GM12878 (cell line): ENCODE measurements at regions not wholly inside any gene's neighbourhood (a gene's known extent, or its start where the extent isn't known, plus 50 kb on each side); places are given as distances from the start of the nearest gene placed in this dataset.

ENCODE experiments used
- ATAC-seq: fragments of 200-7000 bp; cut with Tn5 transposase; 3 replicates; pipeline ENCODE4 v1.9.1; 2020; ENCODE audit warnings: mild to moderate bottlenecking, moderate library complexity
- BruUV-seq: library from RNA; stranded (reverse); fragments of 400-500 nt; replicated peaks from 2 replicates; lab custom pipeline; 2021; lab: Mats Ljungman, UMichigan
- CTCF ChIA-PET: fragments of 300-600 bp; sonication (Branson Sonifier 250); formaldehyde crosslinking; extraction: SDS; loops from one replicate; lab custom pipeline; 2021; ENCODE audit warnings: inconsistent platforms; lab: Yijun Ruan, JAX
- POLR2A ChIA-PET: fragments of 350-600 bp; formaldehyde crosslinking; extraction: SDS; loops from one replicate; lab custom pipeline; 2021; ENCODE audit warnings: inconsistent platforms; lab: Charles Lee
- RAD21 ChIA-PET: fragments of 300-600 bp; sonication (Branson Sonifier 250); formaldehyde crosslinking; loops from one replicate; lab custom pipeline; 2023; ENCODE audit warnings: antibody characterized with exemption; ENCODE audit not compliant: unreplicated experiment; lab: Charles Lee
- SMC1A ChIA-PET: fragments of 300-600 bp; sonication (Branson Sonifier 250); formaldehyde crosslinking; loops from one replicate; lab custom pipeline; 2023; ENCODE audit not compliant: unreplicated experiment, uncharacterized antibody; lab: Charles Lee
- DNase-seq: peaks from one replicate; pipeline ENCODE4 v3.0.0-alpha.2; 2011; ENCODE audit warnings: low read depth, low spot score
- FAIRE-seq: peaks from 3 replicates; lab custom pipeline; 2011; peaks lifted over from hg19 to GRCh38; lab: Jason Lieb, UNC
- H2AFZ ChIP-seq: 2 replicates; pipeline ENCODE4 v1.6.0; 2011; ENCODE audit warnings: low read depth, low read length, control low read depth; ENCODE audit not compliant: control insufficient read depth
- H3K27ac ChIP-seq: 2 replicates; pipeline ENCODE4 v1.5.1; 2011; ENCODE audit warnings: control low read depth; ENCODE audit not compliant: control insufficient read depth, insufficient read depth
- H3K27me3 ChIP-seq, 2 experiments: replicated peaks in 1 of 2; 2 replicates each; pipeline versions ENCODE4 v1.6.0 to v1.6.1; 2011; ENCODE audit warnings: low read length in 1 of 2; ENCODE audit not compliant: control insufficient read depth in 2 of 2, insufficient read depth in 2 of 2
- H3K36me3 ChIP-seq, 2 experiments: 2 replicates each; pipeline ENCODE4 v1.5.1; 2011; ENCODE audit warnings: low read length in 1 of 2; ENCODE audit not compliant: control insufficient read depth in 2 of 2, insufficient read depth in 2 of 2
- H3K4me1 ChIP-seq: 2 replicates; pipeline ENCODE4 v1.6.1; 2011; ENCODE audit warnings: mild to moderate bottlenecking, low read length, moderate library complexity, mixed read lengths; ENCODE audit not compliant: control insufficient read depth, insufficient read depth
- H3K4me2 ChIP-seq: 2 replicates; pipeline ENCODE4 v1.6.0; 2011; ENCODE audit warnings: control low read depth; ENCODE audit not compliant: control insufficient read depth, insufficient read depth
- H3K4me3 ChIP-seq: fragments of 200-600 bp; sonication (generic); 2 replicates; pipeline ENCODE4 v1.5.1; 2016
- H3K79me2 ChIP-seq: 2 replicates; pipeline ENCODE4 v1.6.0; 2011; ENCODE audit warnings: low read length; ENCODE audit not compliant: control insufficient read depth, insufficient read depth
- H3K9ac ChIP-seq: 2 replicates; pipeline ENCODE4 v1.8.0; 2011; ENCODE audit warnings: low read length, control low read depth, mixed read lengths; ENCODE audit not compliant: control insufficient read depth, insufficient read depth
- H3K9me3 ChIP-seq: replicated peaks from 3 replicates; pipeline ENCODE4 v1.5.1; 2011; ENCODE audit warnings: mild to moderate bottlenecking, low read length; ENCODE audit not compliant: control insufficient read depth, insufficient read depth
- H4K20me1 ChIP-seq: 2 replicates; pipeline ENCODE4 v1.6.0; 2011; ENCODE audit not compliant: control insufficient read depth, insufficient read depth
- CHD4 ChIP-seq: fragments of 200-600 bp; sonication (generic); IDR thresholded peaks from 2 replicates; pipeline ENCODE4 v1.6.1; 2016; ENCODE audit warnings: mild to moderate bottlenecking
- FOXM1 ChIP-seq: IDR thresholded peaks from 2 replicates; pipeline ENCODE4 v1.6.1; 2012; ENCODE audit warnings: low read depth, mild to moderate bottlenecking, inconsistent platforms, low read length, moderate library complexity
- HDAC2 ChIP-seq: fragments of 200-600 bp; sonication (generic); IDR thresholded peaks from 2 replicates; pipeline ENCODE4 v1.6.1; 2017
- LARP7 ChIP-seq: fragments of 450-650 bp; IDR thresholded peaks from 2 replicates; pipeline ENCODE4 v1.6.1; 2017; ENCODE audit warnings: mild to moderate bottlenecking
- MEF2A ChIP-seq: IDR thresholded peaks from 2 replicates; pipeline ENCODE4 v1.6.1; 2011; ENCODE audit warnings: low read depth, mild to moderate bottlenecking, low read length, moderate library complexity; ENCODE audit not compliant: insufficient read depth
- MYC ChIP-seq: IDR thresholded peaks from 2 replicates; pipeline ENCODE4 v1.6.1; 2011; ENCODE audit warnings: mild to moderate bottlenecking, low read length, moderate library complexity, inconsistent platforms; ENCODE audit not compliant: insufficient read depth, insufficient replicate concordance, insufficient read length, severe bottlenecking
- NFYA ChIP-seq: IDR thresholded peaks from 2 replicates; pipeline ENCODE4 v1.6.1; 2011; ENCODE audit warnings: low read depth, mild to moderate bottlenecking, low read length, improper control_type of control experiment, borderline replicate concordance
- RELA ChIP-seq: fragments of 450-650 bp; IDR thresholded peaks from 2 replicates; pipeline ENCODE4 v1.8.0; 2014; ENCODE audit warnings: borderline replicate concordance; ENCODE audit not compliant: partially characterized antibody
- SMC3 ChIP-seq: IDR thresholded peaks from 2 replicates; pipeline ENCODE4 v1.6.1; 2011; ENCODE audit warnings: low read length, improper control_type of control experiment, borderline replicate concordance
- STAT3 ChIP-seq: IDR thresholded peaks from 2 replicates; pipeline ENCODE4 v1.6.1; 2011; ENCODE audit warnings: low read depth, low read length, improper control_type of control experiment
- TAF1 ChIP-seq: IDR thresholded peaks from 2 replicates; pipeline ENCODE4 v1.6.1; 2011; ENCODE audit warnings: mild to moderate bottlenecking, low read depth, low read length, borderline replicate concordance
- TARDBP ChIP-seq: IDR thresholded peaks from 2 replicates; pipeline ENCODE4 v1.6.1; 2016; ENCODE audit warnings: borderline replicate concordance
- WRNIP1 ChIP-seq: IDR thresholded peaks from 2 replicates; pipeline ENCODE4 v1.6.1; 2011; ENCODE audit warnings: low read depth, low read length, improper control_type of control experiment, borderline replicate concordance
- ZNF217 ChIP-seq: fragments of 450-650 bp; IDR thresholded peaks from 2 replicates; pipeline ENCODE4 v1.6.1; 2017; ENCODE audit warnings: antibody characterized with exemption, mild to moderate bottlenecking
- ZNF24 ChIP-seq: fragments of 450-650 bp; IDR thresholded peaks from 2 replicates; pipeline ENCODE4 v1.6.1; 2017; ENCODE audit warnings: antibody characterized with exemption, mild to moderate bottlenecking
- WGBS: methylation state at CpG from one replicate; pipeline ENCODE4 v1.1.6; 2016; ENCODE audit warnings: low lambda C conversion rate; ENCODE audit not compliant: insufficient replicate concordance, insufficient coverage; ENCODE audit errors: missing lambda C conversion rate; 5-methylcytosine and 5-hydroxymethylcytosine counted together
- in situ Hi-C: fragments of 300-500 bp; cut with MboI; formaldehyde crosslinking; loops from 9 replicates; pipeline ENCODE4 v1.14.3; 2018; ENCODE audit warnings: mixed read lengths
- intact Hi-C: fragments of 100-400 bp; cut with micrococcal nuclease; formaldehyde crosslinking; loops from one replicate; pipeline ENCODE4 v1.14.2; 2022; ENCODE audit not compliant: unreplicated experiment
- TF ChIP-seq, protein P1 (sequence below): fragments of 450-650 bp; formaldehyde crosslinking; IDR thresholded peaks from 2 replicates; pipeline ENCODE4 v1.5.0; 2022; ENCODE audit warnings: mild to moderate bottlenecking, missing genetic modification characterization
- TF ChIP-seq, protein P2 (sequence below): IDR thresholded peaks from 2 replicates; pipeline ENCODE4 v1.6.1; 2011; ENCODE audit warnings: borderline replicate concordance, low read depth, mild to moderate bottlenecking, moderate library complexity, low read length; ENCODE audit not compliant: insufficient read depth, poor library complexity, severe bottlenecking
- TF ChIP-seq, protein P3 (sequence below): IDR thresholded peaks from 2 replicates; pipeline ENCODE4 v1.6.1; 2011; ENCODE audit warnings: low read depth, low read length, improper control_type of control experiment, borderline replicate concordance
- TF ChIP-seq, protein P4 (sequence below): fragments of 450-650 bp; conservative IDR thresholded peaks from 2 replicates; pipeline ENCODE4 v1.6.1; 2017; ENCODE audit warnings: mild to moderate bottlenecking, moderate library complexity

DNA sequence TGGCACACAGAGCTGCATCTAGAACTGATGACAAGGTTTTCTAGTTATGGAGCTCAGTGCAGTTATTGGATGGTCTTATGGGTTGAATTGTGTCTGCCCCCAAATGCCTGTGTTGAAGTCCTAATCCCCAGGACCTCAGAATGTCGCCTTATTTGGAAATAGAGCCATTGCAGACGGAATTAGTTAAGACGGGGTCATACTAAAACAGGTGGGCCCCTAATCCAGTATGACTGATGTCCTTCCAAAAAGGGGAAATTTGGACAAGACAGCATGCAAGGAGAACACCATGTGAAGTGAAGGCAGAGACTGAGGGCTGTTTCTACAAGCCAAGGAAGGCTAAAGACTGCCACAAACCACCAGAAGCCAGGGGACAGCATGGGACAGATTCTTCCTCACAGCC is 148.7 kb downstream of the KCTD12 start:
- Histone ChIP-seq H3K36me3 (no peaks in the 10 kb centered on the region), H3K79me2 (no peaks in the 10 kb centered on the region), H3K4me1 (no peaks in the 10 kb centered on the region), H3K4me2 (no peak overlapping the region), H2AFZ (no peak overlapping the region), H4K20me1 (no peaks in the 10 kb centered on the region), H3K27ac (no peak overlapping the region), H3K9me3 (no peaks in the 10 kb centered on the region), H3K9ac (no peak overlapping the region), H3K27me3 (no peaks in the 10 kb centered on the region), H3K4me3 (no peak overlapping the region)
- in situ Hi-C loops (no loop called here), intact Hi-C loops (no loop called here)
- DNase-seq (no peak), ATAC-seq (no peak), FAIRE-seq (no peak)
- ChIA-PET RAD21 (no interaction called here), SMC1A (no interaction called here), CTCF (interaction anchor here (0.6 kb wide), 1 partner anchor 640 kb away, joined by 3 read pairs; no protein-coding TSS in a partner anchor), POLR2A (no interaction called here)
- WGBS: 92% methylated on average over 3 of the region's 3 CpGs
- no TSS peak for BruUV-seq
- TF ChIP-seq MYC (no peak), RELA (no peak), TARDBP (no peak), SMC3 (no peak), ZNF217 (no peak), MEF2A (no peak), CHD4 (no peak), HDAC2 (no peak), ZNF24 (no peak), FOXM1 (no peak), TAF1 (no peak), WRNIP1 (no peak), NFYA (no peak), LARP7 (no peak), STAT3 (no peak)
- TF ChIP-seq, protein P1, sequence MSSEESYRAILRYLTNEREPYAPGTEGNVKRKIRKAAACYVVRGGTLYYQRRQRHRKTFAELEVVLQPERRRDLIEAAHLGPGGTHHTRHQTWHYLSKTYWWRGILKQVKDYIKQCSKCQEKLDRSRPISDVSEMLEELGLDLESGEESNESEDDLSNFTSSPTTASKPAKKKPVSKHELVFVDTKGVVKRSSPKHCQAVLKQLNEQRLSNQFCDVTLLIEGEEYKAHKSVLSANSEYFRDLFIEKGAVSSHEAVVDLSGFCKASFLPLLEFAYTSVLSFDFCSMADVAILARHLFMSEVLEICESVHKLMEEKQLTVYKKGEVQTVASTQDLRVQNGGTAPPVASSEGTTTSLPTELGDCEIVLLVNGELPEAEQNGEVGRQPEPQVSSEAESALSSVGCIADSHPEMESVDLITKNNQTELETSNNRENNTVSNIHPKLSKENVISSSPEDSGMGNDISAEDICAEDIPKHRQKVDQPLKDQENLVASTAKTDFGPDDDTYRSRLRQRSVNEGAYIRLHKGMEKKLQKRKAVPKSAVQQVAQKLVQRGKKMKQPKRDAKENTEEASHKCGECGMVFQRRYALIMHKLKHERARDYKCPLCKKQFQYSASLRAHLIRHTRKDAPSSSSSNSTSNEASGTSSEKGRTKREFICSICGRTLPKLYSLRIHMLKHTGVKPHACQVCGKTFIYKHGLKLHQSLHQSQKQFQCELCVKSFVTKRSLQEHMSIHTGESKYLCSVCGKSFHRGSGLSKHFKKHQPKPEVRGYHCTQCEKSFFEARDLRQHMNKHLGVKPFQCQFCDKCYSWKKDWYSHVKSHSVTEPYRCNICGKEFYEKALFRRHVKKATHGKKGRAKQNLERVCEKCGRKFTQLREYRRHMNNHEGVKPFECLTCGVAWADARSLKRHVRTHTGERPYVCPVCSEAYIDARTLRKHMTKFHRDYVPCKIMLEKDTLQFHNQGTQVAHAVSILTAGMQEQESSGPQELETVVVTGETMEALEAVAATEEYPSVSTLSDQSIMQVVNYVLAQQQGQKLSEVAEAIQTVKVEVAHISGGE (CRISPR knock-in tag): no peak
- TF ChIP-seq, protein P2, sequence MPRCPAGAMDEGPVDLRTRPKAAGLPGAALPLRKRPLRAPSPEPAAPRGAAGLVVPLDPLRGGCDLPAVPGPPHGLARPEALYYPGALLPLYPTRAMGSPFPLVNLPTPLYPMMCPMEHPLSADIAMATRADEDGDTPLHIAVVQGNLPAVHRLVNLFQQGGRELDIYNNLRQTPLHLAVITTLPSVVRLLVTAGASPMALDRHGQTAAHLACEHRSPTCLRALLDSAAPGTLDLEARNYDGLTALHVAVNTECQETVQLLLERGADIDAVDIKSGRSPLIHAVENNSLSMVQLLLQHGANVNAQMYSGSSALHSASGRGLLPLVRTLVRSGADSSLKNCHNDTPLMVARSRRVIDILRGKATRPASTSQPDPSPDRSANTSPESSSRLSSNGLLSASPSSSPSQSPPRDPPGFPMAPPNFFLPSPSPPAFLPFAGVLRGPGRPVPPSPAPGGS: no peak
- TF ChIP-seq, protein P3, sequence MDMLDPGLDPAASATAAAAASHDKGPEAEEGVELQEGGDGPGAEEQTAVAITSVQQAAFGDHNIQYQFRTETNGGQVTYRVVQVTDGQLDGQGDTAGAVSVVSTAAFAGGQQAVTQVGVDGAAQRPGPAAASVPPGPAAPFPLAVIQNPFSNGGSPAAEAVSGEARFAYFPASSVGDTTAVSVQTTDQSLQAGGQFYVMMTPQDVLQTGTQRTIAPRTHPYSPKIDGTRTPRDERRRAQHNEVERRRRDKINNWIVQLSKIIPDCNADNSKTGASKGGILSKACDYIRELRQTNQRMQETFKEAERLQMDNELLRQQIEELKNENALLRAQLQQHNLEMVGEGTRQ: no peak
- TF ChIP-seq, protein P4, sequence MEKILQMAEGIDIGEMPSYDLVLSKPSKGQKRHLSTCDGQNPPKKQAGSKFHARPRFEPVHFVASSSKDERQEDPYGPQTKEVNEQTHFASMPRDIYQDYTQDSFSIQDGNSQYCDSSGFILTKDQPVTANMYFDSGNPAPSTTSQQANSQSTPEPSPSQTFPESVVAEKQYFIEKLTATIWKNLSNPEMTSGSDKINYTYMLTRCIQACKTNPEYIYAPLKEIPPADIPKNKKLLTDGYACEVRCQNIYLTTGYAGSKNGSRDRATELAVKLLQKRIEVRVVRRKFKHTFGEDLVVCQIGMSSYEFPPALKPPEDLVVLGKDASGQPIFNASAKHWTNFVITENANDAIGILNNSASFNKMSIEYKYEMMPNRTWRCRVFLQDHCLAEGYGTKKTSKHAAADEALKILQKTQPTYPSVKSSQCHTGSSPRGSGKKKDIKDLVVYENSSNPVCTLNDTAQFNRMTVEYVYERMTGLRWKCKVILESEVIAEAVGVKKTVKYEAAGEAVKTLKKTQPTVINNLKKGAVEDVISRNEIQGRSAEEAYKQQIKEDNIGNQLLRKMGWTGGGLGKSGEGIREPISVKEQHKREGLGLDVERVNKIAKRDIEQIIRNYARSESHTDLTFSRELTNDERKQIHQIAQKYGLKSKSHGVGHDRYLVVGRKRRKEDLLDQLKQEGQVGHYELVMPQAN: no peak
